ENCODE measurements at regions not wholly inside any gene's neighbourhood (a gene's known extent, or its start where the extent isn't known, plus 50 kb on each side); places are given as distances from the start of the nearest gene placed in this dataset.

- no peak for DNase-seq (ENCODE audit: low read depth)
Observed at GRCh38 chr4:165610679-165611437, 232.1 kb downstream of the CPE start.

GRCh38 chr4:165612936-165613335, 234.1 kb downstream of the CPE start:
- no peak for DNase-seq (ENCODE audit: low read depth)

GRCh38 chr4:165613581-165613980, 234.8 kb downstream of the CPE start:
- DNase-seq (ENCODE audit: low read depth) = no peak

- DNase-seq (ENCODE audit: low read depth) = no peak
Observed at GRCh38 chr4:165620913-165621312, 242.1 kb downstream of the CPE start.

- DNase-seq (ENCODE audit: low read depth) = no peak
Observed at GRCh38 chr4:165621983-165622382, 243.2 kb downstream of the CPE start.

- no peak for DNase-seq (ENCODE audit: low read depth)
Observed at GRCh38 chr4:165625281-165625680, 246.5 kb downstream of the CPE start.

GRCh38 chr4:165626316-165626715, 246.7 kb upstream of the TLL1 start:
- DNase-seq (ENCODE audit: low read depth) = no peak

- no peak for DNase-seq (ENCODE audit: low read depth)
Observed at GRCh38 chr4:165627128-165627527, 245.9 kb upstream of the TLL1 start.

GRCh38 chr4:165627548-165627947, 245.5 kb upstream of the TLL1 start:
- no peak for DNase-seq (ENCODE audit: low read depth)

- no peak for DNase-seq (ENCODE audit: low read depth)
Observed at GRCh38 chr4:165628572-165628971, 244.5 kb upstream of the TLL1 start.

- DNase-seq (ENCODE audit: low read depth) = no peak
Observed at GRCh38 chr4:165630671-165631070, 242.4 kb upstream of the TLL1 start.

GRCh38 chr4:165631208-165631894, 241.7 kb upstream of the TLL1 start:
- no peak for DNase-seq (ENCODE audit: low read depth)

- DNase-seq (ENCODE audit: low read depth) = no peak
Observed at GRCh38 chr4:165631912-165632311, 241.1 kb upstream of the TLL1 start.

- DNase-seq (ENCODE audit: low read depth) = no peak
Observed at GRCh38 chr4:165634766-165635165, 238.3 kb upstream of the TLL1 start.

- no peak for DNase-seq (ENCODE audit: low read depth)
Observed at GRCh38 chr4:165635381-165635780, 237.7 kb upstream of the TLL1 start.

GRCh38 chr4:165635951-165636350, 237.1 kb upstream of the TLL1 start:
- DNase-seq (ENCODE audit: low read depth) = no peak

- DNase-seq (ENCODE audit: low read depth) = no peak
Observed at GRCh38 chr4:165651901-165652300, 221.1 kb upstream of the TLL1 start.

GRCh38 chr4:165654556-165654955, 218.5 kb upstream of the TLL1 start:
- no peak for DNase-seq (ENCODE audit: low read depth)

GRCh38 chr4:165656399-165656798, 216.6 kb upstream of the TLL1 start:
- DNase-seq (ENCODE audit: low read depth) = no peak

GRCh38 chr4:165656829-165657490, 216.1 kb upstream of the TLL1 start:
- no peak for DNase-seq (ENCODE audit: low read depth)

GRCh38 chr4:165662341-165662740, 210.7 kb upstream of the TLL1 start:
- DNase-seq (ENCODE audit: low read depth) = no peak

- DNase-seq (ENCODE audit: low read depth) = no peak
Observed at GRCh38 chr4:165663411-165663810, 209.6 kb upstream of the TLL1 start.

- no peak for DNase-seq (ENCODE audit: low read depth)
Observed at GRCh38 chr4:165666836-165667235, 206.2 kb upstream of the TLL1 start.
